GM19324 (cell line): ENCODE measurements at regions not wholly inside any gene's neighbourhood (a gene's known extent, or its start where the extent isn't known, plus 50 kb on each side); places are given as distances from the start of the nearest gene placed in this dataset.
A peak's percentile ranks its signal among the peaks of the same experiment; 100 is the strongest.
"Not testable (repeated sequence)": the region's sequence is repeated elsewhere in the genome, so short reads cannot be mapped to it uniquely, and the experiment has no call there.

Source experiments
- ATAC-seq: cut with Tn5 transposase; IDR thresholded peaks from one replicate; pipeline ENCODE4 v1.9.1; 2021; ENCODE audit warnings: mild to moderate bottlenecking, moderate library complexity; ENCODE audit not compliant: unreplicated experiment, low FRiP score

DNA sequence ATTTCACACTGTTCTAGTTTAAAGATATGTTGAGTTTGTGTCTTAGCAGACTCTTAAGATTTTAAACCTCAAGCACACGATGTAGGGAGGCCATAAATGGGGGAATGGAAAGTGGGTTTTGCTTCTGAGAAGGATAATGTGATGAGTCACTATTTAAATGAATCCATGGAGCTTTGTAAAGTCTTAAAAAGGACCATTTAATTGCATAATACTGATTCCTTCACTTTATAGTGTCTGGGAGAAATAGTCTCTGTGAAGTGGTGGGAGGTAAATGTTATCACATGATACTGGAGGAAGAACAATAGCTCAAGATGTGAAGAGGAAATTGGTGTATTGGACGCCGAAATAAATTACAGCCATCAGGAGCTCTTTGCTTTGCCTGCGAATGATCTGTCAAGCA, 84.0 kb upstream of the MYO3A start:
- ATAC-seq = no peak

GRCh38 chr10:25851548-25851947, 82.5 kb upstream of the MYO3A start:
- no peak for ATAC-seq

- no peak for ATAC-seq
Measured at GRCh38 chr10:25852364-25852941, 81.6 kb upstream of the MYO3A start.

DNA sequence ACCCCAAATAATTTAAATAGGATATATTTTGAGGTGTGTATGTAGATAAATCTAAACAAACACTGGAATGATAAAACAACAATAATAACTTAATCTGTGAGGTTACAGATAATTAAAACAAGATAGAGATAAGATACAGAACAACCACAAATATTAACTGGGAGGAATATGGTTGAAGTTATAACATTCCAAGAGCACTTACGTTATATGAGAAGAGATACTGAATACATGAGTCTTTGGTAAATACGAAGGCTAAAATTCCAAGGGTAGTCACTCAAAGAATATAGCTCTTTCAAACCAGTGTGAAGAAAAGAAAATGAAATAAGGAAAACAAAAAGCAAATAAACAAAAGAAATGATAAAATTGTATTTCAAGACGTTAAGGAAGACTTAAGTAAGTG, 76.0 kb upstream of the MYO3A start:
- no peak for ATAC-seq

DNA sequence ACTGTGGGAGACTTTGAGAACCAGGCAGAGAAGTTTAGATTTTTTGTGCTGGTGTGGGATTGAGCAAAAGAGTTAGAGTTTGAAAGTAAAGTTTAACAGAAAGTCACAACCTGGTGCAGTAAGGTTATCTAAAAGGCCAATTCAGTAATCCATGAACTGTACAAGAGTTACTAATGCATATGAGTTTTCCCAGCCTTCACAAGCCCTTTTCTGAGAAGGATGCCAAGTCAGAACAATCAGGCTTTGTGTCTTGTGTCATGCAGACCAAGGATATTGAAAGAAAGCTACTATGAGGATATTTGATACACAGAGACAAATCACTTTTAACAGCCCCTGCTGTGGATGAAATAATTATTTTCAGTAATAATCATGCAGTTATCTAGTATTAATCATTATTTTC, 68.8 kb upstream of the MYO3A start:
- ATAC-seq = no peak

- ATAC-seq = no peak
Measured at GRCh38 chr10:25867321-25867720, 66.7 kb upstream of the MYO3A start.

GRCh38 chr10:25869067-25869591, 64.9 kb upstream of the MYO3A start:
- no peak for ATAC-seq

GRCh38 chr10:25869609-25870008, 64.4 kb upstream of the MYO3A start:
- ATAC-seq = no peak

- ATAC-seq = not testable (repeated sequence)
Measured at GRCh38 chr10:25874402-25874801, 59.6 kb upstream of the MYO3A start.

DNA sequence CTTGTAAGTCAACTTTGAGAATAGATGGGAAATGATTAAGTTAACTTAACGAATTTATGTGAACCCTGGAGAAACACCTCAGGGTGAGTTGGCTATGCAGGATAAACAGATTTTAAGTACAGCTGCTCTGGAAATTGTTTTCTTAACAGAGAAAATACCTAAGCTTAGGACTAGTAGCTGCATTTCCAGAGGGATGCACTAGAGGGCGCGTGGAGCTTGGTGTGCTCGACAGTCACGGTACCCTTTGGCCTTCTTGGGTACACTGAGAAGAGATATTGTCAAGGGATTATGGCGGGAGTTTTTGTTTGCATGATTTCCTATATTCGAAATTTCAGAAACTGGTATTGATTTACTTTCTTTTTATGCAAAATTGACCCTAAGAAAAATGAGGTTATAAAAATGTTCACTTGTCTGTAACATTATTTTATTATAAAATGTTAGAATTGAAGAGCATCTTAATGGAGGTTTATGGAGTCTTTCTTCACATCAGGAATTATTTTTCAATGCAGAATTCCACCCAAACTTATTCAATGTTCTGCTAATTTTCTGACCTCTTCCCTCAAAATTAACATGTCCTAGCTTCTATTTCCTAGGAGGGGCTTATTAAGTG, 58.4 kb upstream of the MYO3A start:
- peak; percentile 81 for ATAC-seq

- ATAC-seq = no peak
Measured at GRCh38 chr10:25877296-25877695, 56.7 kb upstream of the MYO3A start.
